ENCODE measurements at regions not wholly inside any gene's neighbourhood (a gene's known extent, or its start where the extent isn't known, plus 50 kb on each side); places are given as distances from the start of the nearest gene placed in this dataset.
"Not testable (repeated sequence)": the region's sequence is repeated elsewhere in the genome, so short reads cannot be mapped to it uniquely, and the experiment has no call there.

GRCh38 chr2:212858496-212858895 lies 292.9 kb downstream of the IKZF2 start:
- DNase-seq: no peak

GRCh38 chr2:212854771-212855170 lies 296.6 kb downstream of the IKZF2 start:
- DNase-seq: no peak

GRCh38 chr2:212854116-212854515 lies 297.3 kb downstream of the IKZF2 start:
- no peak for DNase-seq

- DNase-seq: no peak
Observed at GRCh38 chr2:212845941-212846340, 305.5 kb downstream of the IKZF2 start.

- no peak for DNase-seq
Observed at GRCh38 chr2:212843409-212844199, 305.0 kb upstream of the ERBB4 start.

GRCh38 chr2:212842544-212843185 lies 304.1 kb upstream of the ERBB4 start:
- no peak for DNase-seq

GRCh38 chr2:212841460-212841859 lies 302.9 kb upstream of the ERBB4 start:
- no peak for DNase-seq

- DNase-seq: no peak
Observed at GRCh38 chr2:212832211-212833195, 293.9 kb upstream of the ERBB4 start.

GRCh38 chr2:212831671-212832199 lies 293.1 kb upstream of the ERBB4 start:
- no peak for DNase-seq

- no peak for DNase-seq
Observed at GRCh38 chr2:212816267-212816666, 277.7 kb upstream of the ERBB4 start.

- DNase-seq: peak; percentile 2
Observed at GRCh38 chr2:212815453-212815852, 276.9 kb upstream of the ERBB4 start.

GRCh38 chr2:212814941-212815340 lies 276.3 kb upstream of the ERBB4 start:
- no peak for DNase-seq

- no peak for DNase-seq
Observed at GRCh38 chr2:212811921-212812320, 273.3 kb upstream of the ERBB4 start.

- DNase-seq: peak; percentile 3
Observed at GRCh38 chr2:212811036-212811805, 272.6 kb upstream of the ERBB4 start.

- no peak for DNase-seq
Observed at GRCh38 chr2:212797484-212798205, 259.0 kb upstream of the ERBB4 start.

GRCh38 chr2:212794471-212794870 lies 255.9 kb upstream of the ERBB4 start:
- no peak for DNase-seq

GRCh38 chr2:212791569-212791968 lies 253.0 kb upstream of the ERBB4 start:
- DNase-seq: no peak

- DNase-seq: not testable (repeated sequence)
Observed at GRCh38 chr2:212786088-212786487, 247.5 kb upstream of the ERBB4 start.

- DNase-seq: peak; percentile 51
Observed at GRCh38 chr2:212777020-212777491, 238.5 kb upstream of the ERBB4 start.

GRCh38 chr2:212773808-212774339 lies 235.3 kb upstream of the ERBB4 start:
- no peak for DNase-seq

GRCh38 chr2:212770240-212770639 lies 231.6 kb upstream of the ERBB4 start:
- DNase-seq: no peak

Measured in CD4-positive, alpha-beta T cell treated with Interleukin-17A for 1 hour (primary cell).